Ovary (tissue), 3 donors: ENCODE measurements at regions not wholly inside any gene's neighbourhood (a gene's known extent, or its start where the extent isn't known, plus 50 kb on each side); places are given as distances from the start of the nearest gene placed in this dataset.

Experiments used
- POLR2A ChIP-seq: fragments of 450-650 bp; IDR thresholded peaks from one replicate; pipeline ENCODE4 v1.6.1; 2017; ENCODE audit warnings: antibody characterized with exemption, mild to moderate bottlenecking, moderate library complexity
- TF ChIP-seq, protein P1 (sequence below), 3 donors: fragments of 450-650 bp in 2 of 3; fragments of 200-600 bp in 1 of 3; IDR thresholded peaks; one replicate each; pipeline versions ENCODE4 v1.5.1 to v1.8.0; 2016 to 2022; ENCODE audit warnings: antibody characterized with exemption in 3 of 3, mild to moderate bottlenecking in 1 of 3
- donor health status: DM: no; HTN: no; CAD: no.

DNA sequence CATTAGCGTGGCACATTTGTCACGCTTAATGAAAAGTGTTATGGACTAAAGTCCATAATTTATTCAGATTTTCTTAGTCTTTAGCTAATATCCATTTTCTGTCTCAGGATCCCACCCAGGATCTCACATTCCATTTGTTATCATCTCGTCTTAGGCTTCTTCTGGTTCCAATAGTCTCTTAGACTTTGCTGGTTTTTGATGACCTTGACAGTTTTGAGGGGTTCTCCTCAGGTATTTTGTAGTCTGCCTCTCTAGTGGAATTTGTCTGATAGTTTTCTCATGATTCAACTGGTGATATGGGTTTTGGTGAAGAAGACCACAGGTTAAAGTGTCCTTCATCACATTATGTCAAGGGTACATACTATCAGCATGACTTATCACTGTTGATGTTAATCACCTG is 66.0 kb upstream of the GPR26 start:
- TF ChIP-seq, protein P1, sequence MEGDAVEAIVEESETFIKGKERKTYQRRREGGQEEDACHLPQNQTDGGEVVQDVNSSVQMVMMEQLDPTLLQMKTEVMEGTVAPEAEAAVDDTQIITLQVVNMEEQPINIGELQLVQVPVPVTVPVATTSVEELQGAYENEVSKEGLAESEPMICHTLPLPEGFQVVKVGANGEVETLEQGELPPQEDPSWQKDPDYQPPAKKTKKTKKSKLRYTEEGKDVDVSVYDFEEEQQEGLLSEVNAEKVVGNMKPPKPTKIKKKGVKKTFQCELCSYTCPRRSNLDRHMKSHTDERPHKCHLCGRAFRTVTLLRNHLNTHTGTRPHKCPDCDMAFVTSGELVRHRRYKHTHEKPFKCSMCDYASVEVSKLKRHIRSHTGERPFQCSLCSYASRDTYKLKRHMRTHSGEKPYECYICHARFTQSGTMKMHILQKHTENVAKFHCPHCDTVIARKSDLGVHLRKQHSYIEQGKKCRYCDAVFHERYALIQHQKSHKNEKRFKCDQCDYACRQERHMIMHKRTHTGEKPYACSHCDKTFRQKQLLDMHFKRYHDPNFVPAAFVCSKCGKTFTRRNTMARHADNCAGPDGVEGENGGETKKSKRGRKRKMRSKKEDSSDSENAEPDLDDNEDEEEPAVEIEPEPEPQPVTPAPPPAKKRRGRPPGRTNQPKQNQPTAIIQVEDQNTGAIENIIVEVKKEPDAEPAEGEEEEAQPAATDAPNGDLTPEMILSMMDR (IDR thresholded peaks at IDR 0.05) = no peak
- no peak for TF ChIP-seq POLR2A
